ENCODE measurements at regions not wholly inside any gene's neighbourhood (a gene's known extent, or its start where the extent isn't known, plus 50 kb on each side); places are given as distances from the start of the nearest gene placed in this dataset.

DNA sequence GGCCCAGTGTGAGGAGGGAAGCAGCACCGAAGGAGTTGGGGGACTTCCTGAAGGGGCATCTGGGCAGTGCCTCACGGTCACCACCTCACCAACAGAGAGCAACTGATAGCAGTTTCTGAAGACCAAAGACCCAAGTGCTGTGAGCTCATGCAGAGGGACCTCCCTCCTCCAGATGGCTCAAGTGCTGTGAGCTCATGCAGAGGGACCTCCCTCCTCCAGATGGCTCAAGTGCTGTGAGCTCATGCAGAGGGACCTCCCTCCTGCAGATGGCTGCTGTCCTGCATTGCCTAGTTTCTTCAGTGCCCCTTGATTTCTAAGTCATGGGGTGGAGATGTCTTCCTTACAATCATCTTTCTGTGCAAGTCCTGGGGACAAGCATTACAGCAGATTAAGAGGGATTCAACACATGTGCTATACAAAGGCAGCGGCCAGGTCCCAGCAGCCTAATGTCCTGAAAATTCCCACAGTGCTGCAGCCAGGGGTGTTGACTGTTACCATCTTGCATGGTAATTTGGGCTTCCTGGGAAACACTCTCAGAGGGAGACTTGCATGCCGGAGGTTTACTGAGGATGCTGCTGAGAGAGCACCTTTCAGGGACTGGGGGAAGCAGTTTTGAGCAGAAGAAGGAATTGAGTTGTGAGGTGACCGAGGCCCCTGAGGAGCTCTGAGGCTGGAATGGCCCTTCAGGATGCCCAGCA lies 409.3 kb downstream of the GALR1 start:
- no peak for DNase-seq (ENCODE audit: low read depth)

DNA sequence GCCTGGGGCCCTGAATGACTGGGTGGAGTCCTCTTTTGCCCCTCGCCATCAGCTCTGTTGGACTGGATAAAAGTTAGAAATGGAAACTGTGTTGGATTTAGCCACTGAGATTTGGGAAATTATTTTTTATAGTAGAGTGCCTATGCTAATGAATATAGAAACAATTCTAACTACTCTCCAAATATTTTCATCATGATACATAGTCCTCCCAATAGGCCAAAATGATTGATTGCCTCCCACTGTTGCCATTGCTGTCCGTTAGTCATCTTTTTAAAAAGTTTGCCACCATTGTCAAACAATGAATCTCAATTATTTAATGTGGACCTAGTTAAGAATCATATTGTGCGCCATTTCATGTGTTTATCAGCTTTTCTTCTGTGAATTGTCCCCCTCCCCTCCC lies 417.0 kb downstream of the GALR1 start:
- DNase-seq (ENCODE audit: low read depth) = no peak

DNA sequence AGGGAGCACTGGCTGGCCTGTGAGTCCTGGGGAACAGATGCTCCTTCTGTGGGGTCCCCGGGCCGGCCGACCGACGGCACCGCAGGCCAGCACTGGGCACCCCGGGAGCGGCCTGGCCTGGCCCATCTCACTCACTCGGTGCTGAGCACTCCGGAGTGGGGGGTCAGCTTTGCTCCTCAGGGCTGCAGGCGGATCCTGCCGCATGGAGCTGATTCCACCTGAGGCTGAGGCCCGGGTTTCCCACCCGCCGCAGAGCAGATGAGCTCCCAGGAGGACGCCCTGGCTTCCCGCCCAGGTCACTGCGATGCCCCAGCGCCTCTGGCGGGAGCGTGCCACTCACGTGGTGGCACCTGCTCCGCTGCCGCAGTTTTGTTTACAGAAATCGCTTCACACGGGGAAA lies 418.6 kb downstream of the GALR1 start:
- DNase-seq (ENCODE audit: low read depth) = no peak

DNA sequence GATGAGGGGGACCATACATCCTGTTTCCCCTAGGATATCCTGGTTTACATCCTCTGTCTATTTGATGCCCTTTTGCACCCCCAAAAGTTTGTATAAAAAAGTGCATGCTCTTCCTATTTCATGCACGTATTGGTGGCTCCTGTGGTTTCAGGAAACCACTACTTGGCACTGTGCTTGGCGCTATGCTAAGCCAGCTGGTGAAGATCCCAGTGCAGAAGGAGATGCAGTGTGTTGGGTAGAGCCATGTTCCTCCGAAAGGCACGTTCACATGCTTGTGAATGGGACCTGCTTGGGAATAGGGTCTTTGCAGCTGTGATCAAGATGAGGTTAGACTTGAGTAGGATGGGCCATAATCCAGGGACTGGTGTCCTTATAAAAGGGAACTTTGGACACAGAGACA lies 419.7 kb downstream of the GALR1 start:
- no peak for DNase-seq (ENCODE audit: low read depth)

DNA sequence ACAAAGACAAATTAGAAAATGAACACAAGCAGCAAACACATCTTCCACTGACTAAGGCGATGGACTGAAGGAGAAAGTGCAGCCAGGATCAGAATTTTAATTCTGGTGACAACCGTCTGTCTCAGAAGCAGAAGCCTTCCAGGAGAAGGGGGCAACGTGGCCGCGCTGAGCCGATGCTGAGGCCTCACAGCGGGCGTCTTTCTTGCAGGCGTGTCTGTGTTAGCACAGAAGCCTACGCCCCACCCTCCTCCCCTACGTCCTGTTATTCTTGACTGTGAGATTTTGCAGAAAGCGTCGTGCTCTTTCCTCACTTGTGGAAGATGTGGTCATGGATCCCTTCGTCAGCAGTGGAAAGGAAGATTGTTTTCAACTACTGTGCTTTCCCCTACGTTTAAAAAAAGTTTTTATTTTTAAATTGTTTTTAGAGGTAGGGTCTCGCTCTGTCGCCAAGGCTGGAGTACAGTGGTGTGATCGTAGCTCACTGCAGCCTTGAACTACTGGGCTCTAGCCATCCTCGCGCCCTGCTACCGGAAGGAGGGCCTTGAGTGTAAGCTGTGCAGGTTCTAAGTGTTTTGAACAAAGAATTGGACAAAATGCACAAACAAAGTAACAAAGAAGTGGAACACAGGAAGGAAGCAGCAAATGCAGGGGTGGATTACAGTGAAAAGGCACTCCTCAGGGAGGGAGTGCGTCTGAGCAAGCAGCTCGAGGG lies 422.0 kb downstream of the GALR1 start:
- no peak for DNase-seq (ENCODE audit: low read depth)

DNA sequence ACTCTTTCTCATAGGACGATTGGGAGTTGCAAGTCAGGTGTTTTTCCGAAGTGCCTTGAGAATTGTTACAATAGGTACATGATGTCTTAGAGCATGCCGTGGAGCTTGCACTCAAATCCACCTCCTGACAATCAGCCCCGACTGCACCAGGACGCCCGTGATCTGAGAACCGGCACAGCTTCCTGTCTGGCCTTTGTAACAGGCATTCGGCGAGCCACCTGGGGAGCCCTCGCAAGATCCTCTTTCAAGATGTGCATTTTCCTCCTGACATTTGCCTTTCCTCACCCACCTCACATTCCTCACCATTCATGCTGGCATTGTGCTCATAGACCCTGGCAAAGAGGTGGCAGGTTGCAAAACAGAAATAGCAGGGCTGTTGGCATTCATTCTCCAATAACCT lies 427.3 kb downstream of the GALR1 start:
- DNase-seq (ENCODE audit: low read depth) = no peak

DNA sequence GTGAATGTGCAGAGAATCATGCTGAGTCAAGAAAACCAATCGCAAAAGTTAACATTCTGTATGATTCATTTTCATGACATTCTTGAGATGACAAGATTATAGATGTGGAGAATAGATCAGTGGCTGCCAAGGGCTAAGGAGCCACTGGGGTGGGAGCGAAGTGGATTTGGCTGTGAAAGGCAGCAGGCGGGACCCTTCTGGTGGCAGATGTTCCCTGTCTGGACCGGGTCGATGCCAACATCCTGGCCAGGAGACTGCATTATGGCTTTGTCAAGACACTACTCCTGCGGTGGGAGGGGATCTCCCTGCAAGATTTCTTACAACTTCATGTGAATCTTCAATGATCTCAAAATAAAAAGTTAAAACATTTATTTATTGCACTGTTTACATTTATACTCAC lies 427.9 kb downstream of the GALR1 start:
- DNase-seq (ENCODE audit: low read depth) = no peak

DNA sequence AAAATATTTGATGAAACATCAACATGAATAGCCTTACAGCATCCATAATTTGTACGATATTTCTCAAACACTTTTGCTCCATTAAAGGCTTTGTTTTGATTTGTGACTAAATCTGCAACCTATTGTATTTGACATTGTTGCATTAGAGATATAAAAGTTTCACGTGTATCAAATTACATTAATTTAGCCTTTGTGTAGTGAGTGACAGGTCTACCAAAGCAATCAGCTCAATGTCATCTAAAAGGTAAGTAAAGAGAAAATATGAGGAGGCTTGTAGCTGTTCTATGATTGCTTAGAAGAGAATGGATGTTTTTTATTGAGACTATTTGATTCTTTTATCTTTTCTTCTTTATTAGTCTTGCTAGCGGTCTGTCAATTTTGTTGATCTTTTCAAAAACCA lies 430.2 kb downstream of the GALR1 start:
- DNase-seq (ENCODE audit: low read depth) = no peak

DNA sequence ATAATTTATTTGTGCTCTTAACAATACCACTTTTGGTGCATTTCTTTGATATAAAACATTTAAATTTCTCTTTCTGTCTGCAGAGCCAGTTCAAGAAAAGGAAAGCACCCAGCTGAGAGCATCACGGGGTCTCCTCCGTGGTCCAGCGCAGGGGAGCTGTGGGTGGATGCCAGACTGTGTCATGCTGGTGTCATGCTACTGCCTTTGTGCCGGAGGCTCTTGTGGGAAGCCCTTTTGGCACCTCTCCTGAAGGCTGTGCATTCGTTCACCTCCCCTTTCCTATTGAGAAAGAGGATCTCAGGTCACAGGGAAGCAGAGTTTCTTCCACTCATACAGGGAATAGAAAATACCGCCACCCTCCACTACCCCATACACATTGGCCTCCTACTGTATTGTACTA lies 450.4 kb downstream of the GALR1 start:
- DNase-seq (ENCODE audit: low read depth) = no peak

DNA sequence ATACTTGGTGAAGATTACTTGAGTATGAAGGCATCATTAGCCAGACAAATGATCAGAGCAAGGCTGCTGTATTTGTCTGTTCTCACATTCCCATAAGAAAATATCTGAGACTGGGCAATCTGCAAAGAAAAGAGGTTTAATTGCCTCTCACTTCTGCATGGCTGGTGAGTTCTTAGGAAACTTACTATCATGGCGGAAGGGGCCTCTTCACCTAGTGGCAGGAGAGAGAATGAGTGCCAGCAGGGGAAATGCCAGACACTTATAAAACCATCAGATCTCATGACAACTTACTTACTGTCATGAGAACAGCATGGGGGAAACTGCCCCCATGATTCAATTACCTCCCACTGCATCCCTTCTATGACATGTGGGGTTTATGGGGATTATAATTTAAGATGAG lies 452.3 kb downstream of the GALR1 start:
- no peak for DNase-seq (ENCODE audit: low read depth)

DNA sequence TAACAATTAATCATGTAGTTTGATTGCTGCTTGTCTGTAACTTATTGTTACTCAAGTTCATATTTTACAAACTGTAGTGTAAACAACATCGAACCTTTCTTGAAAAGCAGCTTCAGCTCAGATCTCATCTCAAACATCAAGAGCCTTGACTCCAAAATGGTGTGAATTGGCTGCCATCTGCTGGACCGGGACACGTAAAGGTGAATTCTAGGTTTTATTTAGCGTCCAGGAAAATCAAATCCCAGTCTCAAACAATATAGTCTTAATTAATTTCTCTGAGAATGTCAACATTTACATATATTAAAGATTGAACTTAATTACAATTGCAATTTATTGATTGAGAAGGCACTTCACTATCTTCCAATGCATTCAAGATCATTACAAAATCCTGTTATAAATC lies 453.0 kb downstream of the GALR1 start:
- no peak for DNase-seq (ENCODE audit: low read depth)

DNA sequence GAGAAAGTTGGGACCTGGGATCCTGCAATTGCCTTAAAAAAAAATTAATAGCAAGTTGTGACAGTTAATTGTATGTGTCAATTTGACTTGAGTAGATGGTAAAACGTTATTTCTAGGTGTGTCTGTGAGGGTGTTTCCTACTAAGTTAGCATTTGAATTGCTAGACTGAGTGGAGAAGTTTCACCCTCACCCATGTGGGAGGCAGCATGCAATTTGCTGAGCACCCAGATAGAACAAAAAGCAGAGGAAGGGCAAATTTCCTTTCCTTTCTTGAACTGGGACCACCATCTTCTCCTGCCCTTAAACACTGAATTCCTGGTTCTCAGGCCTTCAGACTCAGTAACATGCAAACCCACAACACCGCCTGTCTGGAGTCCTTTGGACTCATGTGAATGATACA lies 455.7 kb downstream of the GALR1 start:
- DNase-seq (ENCODE audit: low read depth) = no peak

DNA sequence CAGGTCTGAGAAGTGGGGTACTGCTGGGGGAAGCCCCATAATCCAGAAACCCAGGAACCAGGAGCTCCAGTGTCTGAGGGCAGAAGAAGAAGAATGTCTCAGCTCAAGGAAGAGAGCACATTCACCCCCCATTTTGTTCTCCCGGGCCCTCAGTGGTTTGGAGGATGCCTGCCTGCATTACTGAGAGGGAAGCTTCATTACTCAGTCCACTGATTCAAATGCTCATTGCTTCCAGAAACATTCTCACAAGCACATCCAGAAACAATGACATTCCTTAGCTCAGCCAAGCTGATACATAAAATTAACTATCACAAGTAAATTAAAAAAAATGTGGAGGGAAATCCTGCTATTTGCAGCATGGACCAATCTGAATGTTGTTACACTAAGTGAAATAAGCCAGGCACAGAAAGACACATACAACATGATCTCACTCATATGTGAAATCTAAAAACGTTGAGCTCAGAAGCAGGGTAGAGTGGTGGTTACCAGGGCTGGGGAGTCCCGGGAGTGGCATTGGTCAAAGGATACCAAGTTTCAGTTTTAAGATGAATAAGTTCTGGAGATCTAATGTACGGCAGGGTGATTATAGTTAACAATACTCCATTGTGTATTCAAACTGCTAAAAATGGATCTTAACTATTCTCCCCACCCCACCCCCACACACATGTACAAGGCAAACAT lies 459.3 kb downstream of the GALR1 start:
- DNase-seq (ENCODE audit: low read depth) = no peak

DNA sequence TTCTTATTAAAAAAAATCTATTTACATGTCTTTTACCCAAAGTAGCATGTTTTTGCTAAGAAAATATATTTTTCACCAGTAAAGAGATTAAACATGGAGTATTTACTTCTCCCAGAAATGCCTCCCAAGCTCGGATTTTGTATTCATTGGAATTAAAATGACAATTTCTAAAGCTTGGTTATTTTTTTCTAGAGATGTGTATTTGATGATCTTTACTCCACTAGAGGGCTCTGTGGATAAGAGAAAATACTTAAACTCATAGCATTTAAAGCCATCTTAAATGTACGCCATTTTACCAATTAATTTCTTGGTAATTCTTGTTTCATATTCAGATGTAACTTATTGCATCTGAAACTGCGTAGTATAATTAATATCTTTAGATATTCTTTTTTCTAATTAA lies 461.4 kb downstream of the GALR1 start:
- no peak for DNase-seq (ENCODE audit: low read depth)

DNA sequence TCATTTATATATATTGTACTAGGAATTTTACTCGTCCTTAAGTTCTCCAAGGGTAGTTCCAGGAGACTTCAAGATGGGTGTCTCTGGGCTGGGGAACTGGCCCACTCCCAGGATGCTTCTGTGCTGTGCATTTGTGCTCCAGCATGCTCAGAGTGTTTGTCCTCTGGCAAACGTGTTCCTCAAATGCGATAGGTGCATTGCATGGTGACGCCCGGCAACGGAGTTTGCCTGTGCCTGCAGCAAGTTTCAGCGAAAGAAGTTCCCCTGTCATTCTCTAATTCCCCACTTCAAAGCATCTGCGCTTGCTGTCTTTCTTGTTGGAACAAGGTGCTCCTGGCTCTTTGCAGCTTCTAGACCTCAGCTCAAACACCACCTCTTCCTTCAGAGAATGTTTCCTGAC lies 465.1 kb downstream of the GALR1 start:
- no peak for DNase-seq (ENCODE audit: low read depth)

DNA sequence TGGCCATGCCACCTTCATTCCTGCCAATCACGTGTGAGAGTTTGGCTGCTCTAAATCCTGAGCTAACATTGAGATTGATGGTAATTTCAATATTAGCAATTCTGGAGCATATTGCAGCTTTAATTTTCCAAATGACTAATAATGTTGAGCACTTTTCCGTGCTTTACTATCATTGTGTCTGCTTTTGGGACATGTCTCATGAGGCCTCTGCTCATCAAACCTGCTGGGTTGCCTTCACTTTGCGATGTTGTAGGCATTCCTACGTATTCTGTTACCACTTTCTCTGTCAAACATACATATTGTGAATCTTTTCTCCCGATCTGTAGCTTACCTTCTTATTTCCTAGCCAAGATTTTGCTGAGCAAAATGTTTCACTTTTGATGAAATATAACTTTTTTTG lies 466.6 kb downstream of the GALR1 start:
- no peak for DNase-seq (ENCODE audit: low read depth)

DNA sequence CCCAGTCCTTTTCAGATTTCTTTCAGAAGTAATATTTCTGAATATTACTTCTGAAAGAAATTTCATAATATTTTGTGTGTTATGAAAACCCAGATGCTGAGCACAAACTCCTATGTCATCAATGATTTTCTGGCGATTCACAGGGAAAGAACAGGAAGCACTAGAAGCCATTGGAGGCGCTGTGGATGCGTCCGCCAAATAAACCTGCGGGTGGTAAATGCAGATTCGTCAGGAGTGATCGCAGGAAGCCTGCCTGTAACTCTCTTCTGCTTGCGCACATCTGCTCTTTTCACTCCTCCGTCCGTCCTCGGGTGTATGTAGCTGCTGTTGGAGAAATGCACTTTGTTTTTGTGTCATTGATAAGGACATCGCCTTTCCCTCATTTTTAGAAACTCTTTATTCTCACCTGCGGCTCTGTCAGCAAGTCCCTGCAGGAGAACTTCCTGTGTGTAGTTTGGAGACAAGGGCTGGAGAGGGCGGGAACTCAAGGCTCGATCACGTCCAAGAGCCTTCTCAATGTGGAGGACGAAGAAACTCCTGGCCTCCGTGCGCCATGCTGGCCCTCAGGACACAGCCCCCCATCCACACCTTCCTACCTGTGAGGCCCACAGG lies 483.8 kb downstream of the GALR1 start:
- no peak for DNase-seq (ENCODE audit: low read depth)

DNA sequence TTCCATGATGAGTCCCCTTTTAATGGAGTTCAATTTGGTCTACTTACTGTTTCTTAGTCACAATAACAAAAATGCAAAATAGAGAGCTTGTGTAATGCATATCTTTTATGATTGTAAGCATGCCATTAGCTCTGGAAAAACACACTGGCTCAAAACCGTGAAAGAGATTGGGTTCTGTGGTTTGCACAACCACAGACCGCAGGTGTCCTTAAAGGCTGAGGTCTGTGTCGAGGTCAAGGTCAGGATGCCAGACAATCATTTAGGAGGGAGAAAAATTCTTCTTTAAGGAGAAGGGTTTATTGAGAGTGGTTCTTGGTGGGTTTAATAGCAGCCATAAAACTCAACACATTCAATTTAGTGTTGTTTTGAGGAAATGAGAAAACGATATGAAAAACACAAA lies 487.2 kb downstream of the GALR1 start:
- DNase-seq (ENCODE audit: low read depth) = no peak

DNA sequence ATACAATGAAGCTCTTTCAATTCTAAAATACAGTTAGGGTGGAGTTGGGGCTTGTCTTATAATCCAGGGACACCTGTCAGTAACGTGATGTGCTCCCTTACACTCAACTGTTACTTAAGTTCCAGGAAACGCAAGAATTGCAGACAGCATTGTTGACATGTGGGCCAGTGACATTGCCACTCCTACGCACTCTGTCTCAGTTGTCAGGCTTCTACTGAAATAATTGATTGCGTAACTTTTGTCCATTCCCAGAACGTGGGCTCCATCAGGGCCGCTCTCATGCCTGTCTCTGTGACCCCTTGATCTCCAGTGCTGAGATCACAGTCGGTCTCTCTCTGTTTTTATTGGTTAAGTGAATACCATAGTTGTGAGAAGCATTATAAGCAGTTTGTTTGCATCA lies 487.8 kb downstream of the GALR1 start:
- no peak for DNase-seq (ENCODE audit: low read depth)

DNA sequence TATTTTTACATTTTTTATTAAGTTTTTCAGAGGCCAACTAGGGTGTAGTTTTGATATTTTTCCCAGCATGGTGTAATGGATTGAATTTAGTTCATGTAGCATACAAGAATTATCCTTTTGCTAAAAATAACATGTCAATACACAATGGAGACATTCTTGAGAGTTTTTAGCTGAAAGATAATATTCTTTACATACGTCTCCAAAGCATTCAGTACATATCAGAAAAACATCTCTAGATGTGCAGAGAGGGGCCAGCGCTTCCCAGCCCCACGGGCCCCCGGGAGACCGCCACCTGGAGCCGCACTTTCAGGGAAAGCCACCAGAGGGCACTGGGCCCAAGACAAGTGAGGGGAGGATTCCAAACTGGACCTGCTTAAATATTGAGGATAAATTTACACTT lies 499.4 kb downstream of the GALR1 start:
- no peak for DNase-seq (ENCODE audit: low read depth)

DNA sequence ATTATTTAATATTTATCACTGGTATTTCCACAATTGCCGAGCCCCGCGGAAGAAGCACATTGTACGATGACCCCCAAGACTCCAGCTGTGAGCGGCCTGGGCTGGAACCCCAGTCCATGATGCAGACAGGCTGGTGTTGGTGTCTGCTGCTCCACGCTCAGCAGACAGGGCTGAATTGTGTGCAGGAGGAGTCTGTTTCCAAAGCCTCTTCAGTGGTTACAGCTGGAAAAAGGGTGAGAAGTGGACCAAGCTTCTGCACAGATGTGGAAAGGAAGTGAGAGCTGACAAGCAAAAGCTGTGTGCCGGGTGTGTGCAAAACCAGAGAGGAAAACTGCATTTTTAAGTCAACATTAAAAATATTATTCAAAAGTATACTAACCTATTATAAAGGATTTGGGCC lies 500.4 kb downstream of the GALR1 start:
- no peak for DNase-seq (ENCODE audit: low read depth)

DNA sequence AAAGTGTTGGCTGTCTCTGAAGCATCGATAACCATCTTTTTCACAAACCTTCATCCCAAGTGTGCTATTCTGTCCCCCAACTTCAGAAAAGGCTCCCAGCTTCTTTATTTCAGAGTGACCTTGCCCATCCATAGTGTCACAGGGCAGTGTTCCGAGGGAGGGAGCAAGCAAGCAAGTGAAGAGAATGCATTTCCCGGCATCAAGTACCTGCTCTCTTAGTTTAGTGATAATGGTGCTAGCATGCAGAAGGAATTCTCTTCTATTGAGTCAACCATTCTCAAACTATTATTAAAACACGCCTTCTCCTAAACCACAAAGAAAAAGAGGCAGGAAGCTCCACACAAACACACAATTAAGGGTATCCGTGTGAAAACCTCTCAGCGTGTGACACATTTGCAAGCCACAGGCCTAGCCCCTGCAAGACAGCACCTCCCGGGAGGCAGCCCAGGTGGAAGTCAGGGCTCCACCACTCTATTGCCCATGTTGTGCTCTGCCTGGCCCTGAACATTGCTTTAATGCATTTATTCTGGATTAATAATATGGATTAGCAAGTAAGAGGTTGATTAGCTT lies 504.9 kb downstream of the GALR1 start:
- no peak for DNase-seq (ENCODE audit: low read depth)

DNA sequence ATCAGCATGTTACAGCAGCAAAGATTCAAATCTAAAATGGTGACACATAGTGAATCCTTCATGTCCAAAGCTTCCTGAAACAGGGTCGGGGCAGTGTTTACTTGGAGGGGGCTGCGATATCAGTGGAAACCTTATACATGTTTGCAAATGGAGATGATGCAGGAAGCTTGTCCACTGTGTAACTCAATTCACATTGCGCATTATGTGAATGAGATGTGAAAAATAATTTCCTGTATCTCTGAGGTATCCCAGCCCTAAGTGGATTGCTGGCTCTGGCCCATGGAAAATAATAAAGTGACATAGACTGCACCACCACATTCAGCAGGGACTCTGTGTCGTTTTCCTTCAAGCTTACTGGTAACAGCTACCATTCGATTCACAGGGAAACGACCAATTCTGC lies 505.5 kb downstream of the GALR1 start:
- no peak for DNase-seq (ENCODE audit: low read depth)
